Spleen (tissue), 11 donors: ENCODE measurements at regions not wholly inside any gene's neighbourhood (a gene's known extent, or its start where the extent isn't known, plus 50 kb on each side); places are given as distances from the start of the nearest gene placed in this dataset.

ENCODE experiments used
- DNase-seq: peaks from one replicate; pipeline ENCODE4 v3.0.0-alpha.2; 2020
- H3K27ac ChIP-seq, 8 donors: fragments of 200-600 bp; sonication (generic) in 7 of 8; 1 replicate in 4 of 8; 2 replicates in 4 of 8; pipeline versions ENCODE4 v1.5.0 to v1.8.0; 2016 to 2021; ENCODE audit warnings: inconsistent platforms in 4 of 8, mild to moderate bottlenecking in 4 of 8, moderate library complexity in 1 of 8
- H3K27me3 ChIP-seq, 7 donors: fragments of 200-600 bp; sonication (generic) in 6 of 7; replicated peaks in 1 of 7; 1 replicate in 4 of 7; 2 replicates in 3 of 7; pipeline versions ENCODE4 v1.5.0 to v1.8.0; 2016 to 2021; ENCODE audit warnings: inconsistent platforms in 3 of 7, mild to moderate bottlenecking in 1 of 7
- H3K36me3 ChIP-seq, 6 donors: fragments of 200-600 bp; sonication (generic) in 5 of 6; 1 replicate in 4 of 6; 2 replicates in 2 of 6; pipeline versions ENCODE4 v1.5.0 to v1.8.0; 2016 to 2021; ENCODE audit warnings: inconsistent platforms in 2 of 6
- H3K4me1 ChIP-seq, 6 donors: fragments of 200-600 bp; sonication (generic) in 5 of 6; 1 replicate in 3 of 6; 2 replicates in 3 of 6; pipeline versions ENCODE4 v1.5.0 to v1.8.0; 2016 to 2021; ENCODE audit warnings: inconsistent platforms in 3 of 6
- H3K4me3 ChIP-seq, 8 donors: fragments of 200-600 bp; sonication (generic) in 7 of 8; 1 replicate in 4 of 8; 2 replicates in 4 of 8; pipeline versions ENCODE4 v1.5.0 to v1.8.0; 2016 to 2021; ENCODE audit warnings: inconsistent platforms in 4 of 8, mild to moderate bottlenecking in 4 of 8, moderate library complexity in 2 of 8
- H3K9me3 ChIP-seq, 8 donors: fragments of 200-600 bp; sonication (generic) in 7 of 8; 1 replicate in 4 of 8; 2 replicates in 4 of 8; pipeline versions ENCODE4 v1.5.0 to v1.8.0; 2016 to 2021; ENCODE audit warnings: inconsistent platforms in 4 of 8
- CTCF ChIP-seq, 11 experiments: fragments of 200-600 bp in 7 of 11; fragments of 450-650 bp in 4 of 11; sonication (generic) in 4 of 11; IDR thresholded peaks in 8 of 11; conservative IDR thresholded peaks in 3 of 11; 1 replicate in 7 of 11; 2 replicates in 4 of 11; pipeline versions ENCODE4 v1.4.0 to v1.8.0; 2016 to 2021; ENCODE audit warnings: antibody characterized with exemption in 11 of 11, inconsistent platforms in 4 of 11, mild to moderate bottlenecking in 1 of 11
- POLR2A ChIP-seq, 3 donors: fragments of 450-650 bp; IDR thresholded peaks; one replicate each; pipeline ENCODE4 v1.5.1; 2017; ENCODE audit warnings: antibody characterized with exemption in 3 of 3, mild to moderate bottlenecking in 1 of 3
- POLR2AphosphoS5 ChIP-seq, 3 donors: sonication (generic); formaldehyde crosslinking; IDR thresholded peaks; one replicate each; pipeline ENCODE4 v1.5.1; 2017; ENCODE audit warnings: antibody characterized with exemption in 3 of 3
- WGBS, 5 donors: extraction: QIAGEN DNeasy Blood & Tissue Kit in 3 of 5; methylation state at CpG; one replicate each; pipeline versions ENCODE4 v1.1.5 to v1.1.7; 2013 to 2018; 5-methylcytosine and 5-hydroxymethylcytosine counted together
- intact Hi-C: fragments of 100-400 bp; cut with DNase I; formaldehyde crosslinking; loops from one replicate; pipeline ENCODE4 v1.15.0; 2023; ENCODE audit warnings: low total_unique reads
- donor health status: healthy with polysubstance abuse.
- donor health status: DM: no; HTN: no; CAD: no; lungs with moderate emphysema.
- donor health status: DM: no; HTN: no; CAD: no.
- donor health status: Bipolar disorder and iron deficiency.
- donor health status: healthy.
- donor health status: DM: no; HTN: no; CAD: no.
- donor health status: DM: yes; HTN: yes; CAD: no.

- DNase-seq: no peak
- TF ChIP-seq POLR2A (IDR thresholded peaks at IDR 0.05) (no peak), POLR2AphosphoS5 (IDR thresholded peaks at IDR 0.05) (no peak)
- 64 to 77% (median 71%) methylated on average over 2 of the region's 2 CpGs for WGBS, 5 donors
- no peak overlapping the region for H3K27ac ChIP-seq
- H3K27me3 ChIP-seq: no peaks in the 10 kb centered on the region
- no peaks in the 10 kb centered on the region for H3K36me3 ChIP-seq
- no peaks in the 10 kb centered on the region for H3K4me1 ChIP-seq
- intact Hi-C loops: no loop called here
- H3K9me3 ChIP-seq: no peaks in the 10 kb centered on the region
- no peak overlapping the region for H3K4me3 ChIP-seq
Observed at GRCh38 chr9:26240020-26240419, 561.8 kb upstream of the TUSC1 start.

- no peak overlapping the region for H3K4me3 ChIP-seq
- 56 to 75% (median 59%) methylated on average over 3 of the region's 3 CpGs for WGBS, 5 donors
- H3K9me3 ChIP-seq: peaks cover 0 to 8% (median 0%) of the 10 kb centered on the region in 8 donors
- TF ChIP-seq POLR2A (IDR thresholded peaks at IDR 0.05) (no peak), CTCF (IDR thresholded peaks at IDR 0.05 in 8 of 11, conservative IDR thresholded peaks at IDR 0.05 in 3 of 11) (no peak), POLR2AphosphoS5 (IDR thresholded peaks at IDR 0.05) (no peak)
- H3K4me1 ChIP-seq: no peaks in the 10 kb centered on the region
- intact Hi-C loops: no loop called here
- H3K27ac ChIP-seq: no peak overlapping the region
- H3K27me3 ChIP-seq: no peaks in the 10 kb centered on the region
- no peaks in the 10 kb centered on the region for H3K36me3 ChIP-seq
- no peak for DNase-seq
Observed at GRCh38 chr9:26237256-26237655, 559.0 kb upstream of the TUSC1 start.

- Histone ChIP-seq H3K4me3 (no peak overlapping the region), H3K4me1 (no peaks in the 10 kb centered on the region), H3K27ac (no peak overlapping the region), H3K36me3 (no peaks in the 10 kb centered on the region), H3K9me3 (peaks cover 0 to 8% (median 0%) of the 10 kb centered on the region in 8 donors), H3K27me3 (no peaks in the 10 kb centered on the region)
- no peak for DNase-seq
- intact Hi-C loops: no loop called here
- TF ChIP-seq CTCF (IDR thresholded peaks at IDR 0.05 in 8 of 11, conservative IDR thresholded peaks at IDR 0.05 in 3 of 11) (no peak), POLR2AphosphoS5 (IDR thresholded peaks at IDR 0.05) (no peak), POLR2A (IDR thresholded peaks at IDR 0.05) (no peak)
- WGBS, 5 donors: 58 to 83% (median 71%) methylated on average over 2 of the region's 2 CpGs
Observed at GRCh38 chr9:26234865-26235264, 556.6 kb upstream of the TUSC1 start.

- no peak for DNase-seq
- intact Hi-C loops: no loop called here
- no peaks in the 10 kb centered on the region for H3K4me1 ChIP-seq
- peaks cover 0 to 8% (median 0%) of the 10 kb centered on the region in 8 donors for H3K9me3 ChIP-seq
- no peak overlapping the region for H3K4me3 ChIP-seq
- WGBS, 5 donors: 75 to 86% (median 78%) methylated on average over 4 of the region's 4 CpGs
- no peaks in the 10 kb centered on the region for H3K27me3 ChIP-seq
- no peak overlapping the region for H3K27ac ChIP-seq
- TF ChIP-seq POLR2AphosphoS5 (IDR thresholded peaks at IDR 0.05) (no peak), CTCF (IDR thresholded peaks at IDR 0.05 in 8 of 11, conservative IDR thresholded peaks at IDR 0.05 in 3 of 11) (no peak), POLR2A (IDR thresholded peaks at IDR 0.05) (no peak)
- H3K36me3 ChIP-seq: no peaks in the 10 kb centered on the region
Observed at GRCh38 chr9:26231391-26231790, 553.1 kb upstream of the TUSC1 start.
